Breast epithelium (tissue), 3 donors: ENCODE measurements at regions not wholly inside any gene's neighbourhood (a gene's known extent, or its start where the extent isn't known, plus 50 kb on each side); places are given as distances from the start of the nearest gene placed in this dataset.

Experiments used
- CTCF ChIP-seq, 3 donors: fragments of 450-650 bp; IDR thresholded peaks; one replicate each; pipeline ENCODE4 v1.5.1; 2016 to 2017; ENCODE audit warnings: antibody characterized with exemption in 3 of 3, mild to moderate bottlenecking in 3 of 3, moderate library complexity in 3 of 3
- POLR2AphosphoS5 ChIP-seq, 3 donors: sonication (generic); formaldehyde crosslinking; IDR thresholded peaks; one replicate each; pipeline ENCODE4 v1.6.1; 2017; ENCODE audit warnings: antibody characterized with exemption in 3 of 3

GRCh38 chr1:76744989-76745388, 122.3 kb upstream of the ST6GALNAC5 start:
- no peak for TF ChIP-seq CTCF (IDR thresholded peaks at IDR 0.05)
- TF ChIP-seq POLR2AphosphoS5 (IDR thresholded peaks at IDR 0.05), result no peak
